IPS DF 6.9 (cell line): ENCODE measurements at regions not wholly inside any gene's neighbourhood (a gene's known extent, or its start where the extent isn't known, plus 50 kb on each side); places are given as distances from the start of the nearest gene placed in this dataset.

Source experiments
- DNase-seq: peaks from one replicate; pipeline ENCODE4 v3.0.0-alpha.2; 2013; ENCODE audit warnings: low read depth, low spot score
- H3K27ac ChIP-seq: one replicate; pipeline ENCODE4 v1.5.1; 2013; ENCODE audit warnings: low read length, control low read depth
- H3K27me3 ChIP-seq: 2 replicates; pipeline ENCODE4 v1.6.1; 2013; ENCODE audit warnings: mild to moderate bottlenecking, low read length; ENCODE audit not compliant: control insufficient read depth, insufficient read depth
- H3K36me3 ChIP-seq: 2 replicates; pipeline ENCODE4 v1.6.1; 2013; ENCODE audit warnings: low read length; ENCODE audit not compliant: control insufficient read depth, insufficient read depth
- H3K4me1 ChIP-seq: 2 replicates; pipeline ENCODE4 v1.6.1; 2013; ENCODE audit warnings: low read length; ENCODE audit not compliant: control insufficient read depth, insufficient read depth
- H3K4me3 ChIP-seq: 2 replicates; pipeline ENCODE4 v1.5.1; 2013; ENCODE audit warnings: mild to moderate bottlenecking, low read length
- H3K9me3 ChIP-seq: 2 replicates; pipeline ENCODE4 v1.6.1; 2013; ENCODE audit warnings: low read length, inconsistent platforms; ENCODE audit not compliant: control insufficient read depth, insufficient read depth
- WGBS: extraction: QIAGEN DNeasy Blood & Tissue Kit; methylation state at CpG from one replicate; pipeline ENCODE4 v1.1.7; 2013; ENCODE audit warnings: mixed read lengths, missing lambda C conversion rate; ENCODE audit not compliant: insufficient read length, insufficient coverage; 5-methylcytosine and 5-hydroxymethylcytosine counted together

DNA sequence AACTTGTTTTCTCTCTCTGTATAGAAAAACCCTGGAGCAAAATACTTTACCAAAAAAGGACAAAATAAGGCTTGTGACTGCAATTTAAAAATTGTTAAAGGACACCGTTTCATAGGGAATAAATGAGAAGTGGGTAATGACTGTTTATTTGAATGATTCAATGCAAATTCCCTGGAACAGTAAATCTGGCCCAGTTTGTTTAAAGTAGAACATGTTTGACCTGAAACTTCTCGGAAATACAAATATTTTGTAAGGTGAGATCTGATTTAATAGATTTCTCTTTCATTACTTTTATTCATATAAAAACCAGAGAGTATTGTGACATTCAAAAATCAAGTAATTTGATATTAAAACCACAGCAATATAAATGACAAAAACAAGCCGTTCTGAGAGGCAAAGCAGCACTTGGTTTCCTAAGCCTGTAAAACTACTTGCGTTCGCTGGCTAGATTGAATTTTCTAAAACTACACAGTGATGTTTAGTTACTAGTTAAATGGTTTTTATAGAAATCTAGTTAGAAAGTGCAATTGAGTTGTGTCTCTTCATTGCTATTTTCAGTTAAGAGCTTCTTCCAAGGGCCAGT lies 76.8 kb upstream of the PITRM1 start:
- Histone ChIP-seq H3K9me3 (no peaks in the 10 kb centered on the region), H3K4me3 (no peak overlapping the region), H3K4me1 (no peaks in the 10 kb centered on the region), H3K36me3 (no peaks in the 10 kb centered on the region), H3K27ac (no peak overlapping the region), H3K27me3 (no peaks in the 10 kb centered on the region)
- DNase-seq = no peak
- no CpG with 5 or more reads among the region's 5 CpGs for WGBS

- no peaks in the 10 kb centered on the region for H3K9me3 ChIP-seq
- H3K4me3 ChIP-seq = no peak overlapping the region
- no peaks in the 10 kb centered on the region for H3K4me1 ChIP-seq
- H3K27me3 ChIP-seq = no peaks in the 10 kb centered on the region
- DNase-seq = no peak
- WGBS = no CpG with 5 or more reads among the region's 6 CpGs
- H3K36me3 ChIP-seq = no peaks in the 10 kb centered on the region
- no peak overlapping the region for H3K27ac ChIP-seq
Observed at GRCh38 chr10:3248526-3249306, 76.1 kb upstream of the PITRM1 start.

DNA sequence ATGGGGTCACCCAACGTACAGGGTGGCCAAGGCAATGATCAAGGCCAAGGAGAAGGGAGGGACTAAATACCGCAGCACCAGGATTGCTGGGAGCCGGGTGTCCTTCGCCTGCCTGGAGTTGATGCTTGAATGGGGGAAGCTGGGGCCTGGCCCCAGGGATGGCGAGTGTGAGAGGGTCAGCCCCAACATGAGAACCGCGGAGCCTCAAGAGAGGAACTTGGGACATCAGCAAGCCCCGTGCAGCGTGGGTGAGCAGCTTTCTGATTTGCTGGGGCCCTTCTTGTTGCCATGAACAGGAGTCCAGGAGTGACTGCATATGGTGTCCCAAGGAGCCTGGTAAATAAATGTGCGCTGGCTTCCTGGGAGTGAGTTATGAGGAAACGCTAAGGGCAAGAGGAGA lies 72.8 kb upstream of the PITRM1 start:
- H3K36me3 ChIP-seq = no peaks in the 10 kb centered on the region
- no peaks in the 10 kb centered on the region for H3K27me3 ChIP-seq
- DNase-seq = no peak
- WGBS = no CpG with 5 or more reads among the region's 11 CpGs
- H3K4me1 ChIP-seq = no peaks in the 10 kb centered on the region
- H3K27ac ChIP-seq = no peak overlapping the region
- no peaks in the 10 kb centered on the region for H3K9me3 ChIP-seq
- no peak overlapping the region for H3K4me3 ChIP-seq

GRCh38 chr10:3241967-3242650 lies 69.5 kb upstream of the PITRM1 start:
- H3K9me3 ChIP-seq = no peaks in the 10 kb centered on the region
- WGBS = no CpG with 5 or more reads among the region's 10 CpGs
- no peak for DNase-seq
- no peak overlapping the region for H3K4me3 ChIP-seq
- no peaks in the 10 kb centered on the region for H3K27me3 ChIP-seq
- H3K36me3 ChIP-seq = no peaks in the 10 kb centered on the region
- H3K4me1 ChIP-seq = no peaks in the 10 kb centered on the region
- no peak overlapping the region for H3K27ac ChIP-seq

- DNase-seq = no peak
- H3K27ac ChIP-seq = no peak overlapping the region
- H3K27me3 ChIP-seq = no peaks in the 10 kb centered on the region
- no peaks in the 10 kb centered on the region for H3K4me1 ChIP-seq
- no peaks in the 10 kb centered on the region for H3K9me3 ChIP-seq
- no peaks in the 10 kb centered on the region for H3K36me3 ChIP-seq
- no CpG with 5 or more reads among the region's 24 CpGs for WGBS
- H3K4me3 ChIP-seq = no peak overlapping the region
Observed at GRCh38 chr10:3241274-3241921, 68.8 kb upstream of the PITRM1 start.

DNA sequence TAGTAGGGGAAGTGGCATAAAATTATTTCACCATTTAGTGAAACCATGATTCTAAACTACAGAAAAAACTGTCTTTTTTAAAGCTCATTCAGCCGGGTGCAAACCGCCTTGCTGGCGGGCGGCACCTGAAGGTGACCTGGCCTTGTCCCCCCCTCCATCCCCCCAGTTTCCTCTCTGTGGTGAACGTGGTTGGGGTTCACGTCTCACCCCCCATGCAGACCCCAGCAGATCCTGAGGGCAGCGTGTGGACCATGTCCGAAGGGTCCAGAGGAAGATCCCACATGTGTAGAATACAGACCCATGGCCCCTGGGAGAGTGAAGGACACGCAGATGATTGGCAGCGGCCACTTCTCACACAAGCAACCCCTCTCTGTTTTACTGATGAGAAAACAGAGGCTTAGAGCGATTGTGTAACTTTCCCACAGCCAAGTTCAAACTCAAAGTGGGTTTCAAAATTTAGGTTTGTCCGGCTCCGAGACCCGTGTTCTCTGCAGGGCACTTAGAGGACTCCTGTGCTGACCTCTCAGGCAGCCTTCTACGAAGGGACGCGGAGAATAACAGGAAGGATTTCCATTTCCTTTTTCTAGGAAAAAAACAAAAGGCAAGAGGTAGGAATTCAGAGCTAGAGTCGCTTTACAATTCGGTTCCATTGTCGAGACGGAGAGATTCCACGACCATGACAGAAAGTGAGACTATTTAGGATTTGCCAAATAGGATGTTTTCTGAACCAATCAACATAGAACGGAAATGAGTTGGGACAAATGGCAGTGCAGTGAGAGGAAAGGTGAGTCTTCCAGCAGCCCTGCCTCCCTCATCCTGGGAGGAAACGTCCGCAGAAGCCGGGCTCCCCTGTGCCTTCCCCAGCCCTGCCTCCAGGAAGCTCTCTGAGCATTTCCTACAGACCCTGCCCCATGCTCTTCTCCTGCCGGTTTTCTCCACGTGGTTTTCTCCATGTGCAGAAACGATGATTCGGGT lies 67.6 kb upstream of the PITRM1 start:
- no peak overlapping the region for H3K27ac ChIP-seq
- H3K27me3 ChIP-seq = no peaks in the 10 kb centered on the region
- H3K4me3 ChIP-seq = no peak overlapping the region
- H3K9me3 ChIP-seq = no peaks in the 10 kb centered on the region
- DNase-seq = no peak
- H3K4me1 ChIP-seq = no peaks in the 10 kb centered on the region
- no peaks in the 10 kb centered on the region for H3K36me3 ChIP-seq
- WGBS = no CpG with 5 or more reads among the region's 30 CpGs

- no peaks in the 10 kb centered on the region for H3K9me3 ChIP-seq
- no peak overlapping the region for H3K4me3 ChIP-seq
- no peaks in the 10 kb centered on the region for H3K36me3 ChIP-seq
- no peak overlapping the region for H3K27ac ChIP-seq
- DNase-seq = peak; percentile 54
- WGBS = no CpG with 5 or more reads among the region's 35 CpGs
- no peaks in the 10 kb centered on the region for H3K27me3 ChIP-seq
- H3K4me1 ChIP-seq = no peaks in the 10 kb centered on the region
Observed at GRCh38 chr10:3239066-3239919, 66.7 kb upstream of the PITRM1 start.

- H3K27ac ChIP-seq = no peak overlapping the region
- no peak overlapping the region for H3K4me3 ChIP-seq
- DNase-seq = no peak
- no peaks in the 10 kb centered on the region for H3K27me3 ChIP-seq
- H3K36me3 ChIP-seq = no peaks in the 10 kb centered on the region
- H3K4me1 ChIP-seq = no peaks in the 10 kb centered on the region
- no CpG with 5 or more reads among the region's 26 CpGs for WGBS
- H3K9me3 ChIP-seq = no peaks in the 10 kb centered on the region
Observed at GRCh38 chr10:3238115-3238871, 65.7 kb upstream of the PITRM1 start.

DNA sequence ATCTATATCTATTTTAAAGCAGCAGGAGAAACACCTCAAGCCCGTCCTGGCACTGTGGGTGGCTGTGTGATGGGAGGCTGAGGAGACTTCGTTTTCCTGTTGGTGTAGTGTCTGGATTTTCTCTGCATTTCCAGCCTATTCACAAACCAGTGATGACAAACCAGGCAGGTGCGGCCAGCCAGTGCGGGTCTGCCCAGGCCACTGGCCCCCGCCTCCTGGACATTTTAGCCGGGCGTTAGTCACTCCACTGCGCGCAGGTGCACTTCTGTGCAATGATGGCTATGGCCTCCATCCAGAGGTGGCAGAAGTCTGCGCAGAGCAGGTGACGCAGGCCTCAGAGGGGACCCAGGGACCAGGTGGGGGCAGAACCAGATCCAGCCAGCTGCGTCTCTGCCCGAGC lies 64.9 kb upstream of the PITRM1 start:
- Histone ChIP-seq H3K27ac (no peak overlapping the region), H3K4me3 (no peak overlapping the region), H3K4me1 (no peaks in the 10 kb centered on the region), H3K27me3 (no peaks in the 10 kb centered on the region), H3K36me3 (no peaks in the 10 kb centered on the region), H3K9me3 (no peaks in the 10 kb centered on the region)
- WGBS = no CpG with 5 or more reads among the region's 13 CpGs
- no peak for DNase-seq
